ENCODE measurements at regions not wholly inside any gene's neighbourhood (a gene's known extent, or its start where the extent isn't known, plus 50 kb on each side); places are given as distances from the start of the nearest gene placed in this dataset.
A peak's percentile ranks its signal among the peaks of the same experiment; 100 is the strongest.

- Histone ChIP-seq H3K36me3 (ENCODE audit: control insufficient read depth, insufficient read depth, low read length) (no peaks in the 10 kb centered on the region), H3K9me3 (no peaks in the 10 kb centered on the region), H3K4me1 (peaks cover 51% of the 10 kb centered on the region), H3K4me3 (ENCODE audit: low read depth, low read length) (no peak overlapping the region), H3K27me3 (replicated peaks; ENCODE audit: control insufficient read depth, insufficient read depth, low read length) (no peaks in the 10 kb centered on the region)
- ChIA-PET POLR2A (no interaction called here), CTCF (no interaction called here)
- DNase-seq: no peak
- Mint-ChIP-seq H3K27me3 (ENCODE audit: insufficient read depth, unreplicated experiment) (no peaks in the 10 kb centered on the region), H3K4me1 (ENCODE audit: low read depth, unreplicated experiment) (peaks cover 35% of the 10 kb centered on the region), H3K27ac (ENCODE audit: unreplicated experiment) (no peak overlapping the region), H3K9me3 (ENCODE audit: unreplicated experiment) (no peaks in the 10 kb centered on the region), H3K36me3 (ENCODE audit: insufficient read depth, unreplicated experiment) (no peaks in the 10 kb centered on the region), H3K4me3 (ENCODE audit: unreplicated experiment) (no peak overlapping the region)
- BruUV-seq (replicated peaks): no TSS peak
- no peak for TF ChIP-seq CTCF (IDR thresholded peaks at IDR 0.05; ENCODE audit: insufficient read depth in 1 of 2, low read depth in 1 of 2, low read length in 1 of 2, severe bottlenecking in 1 of 2, unreplicated experiment in 1 of 2)
- intact Hi-C loops (cut with micrococcal nuclease; ENCODE audit: unreplicated experiment): loop anchor here (5.0 kb wide), 1 partner anchor 358 kb away; the partner anchor contains the start of gene SESN1
Observed at GRCh38 chr6:108734271-108734922, 113.8 kb upstream of the ARMC2 start.

GRCh38 chr6:108735310-108736001 lies 112.8 kb upstream of the ARMC2 start:
- Mint-ChIP-seq H3K27ac (ENCODE audit: unreplicated experiment) (peak overlapping the region; percentile 66), H3K36me3 (ENCODE audit: insufficient read depth, unreplicated experiment) (no peaks in the 10 kb centered on the region), H3K27me3 (ENCODE audit: insufficient read depth, unreplicated experiment) (no peaks in the 10 kb centered on the region), H3K9me3 (ENCODE audit: unreplicated experiment) (no peaks in the 10 kb centered on the region), H3K4me3 (ENCODE audit: unreplicated experiment) (no peak overlapping the region), H3K4me1 (ENCODE audit: low read depth, unreplicated experiment) (peaks cover 33% of the 10 kb centered on the region)
- Histone ChIP-seq H3K27me3 (replicated peaks; ENCODE audit: control insufficient read depth, insufficient read depth, low read length) (no peaks in the 10 kb centered on the region), H3K4me1 (peaks cover 44% of the 10 kb centered on the region), H3K9me3 (no peaks in the 10 kb centered on the region), H3K4me3 (ENCODE audit: low read depth, low read length) (no peak overlapping the region), H3K36me3 (ENCODE audit: control insufficient read depth, insufficient read depth, low read length) (no peaks in the 10 kb centered on the region)
- ChIA-PET POLR2A (no interaction called here), CTCF (no interaction called here)
- intact Hi-C loops (cut with micrococcal nuclease; ENCODE audit: unreplicated experiment): no loop called here
- BruUV-seq (replicated peaks): no TSS peak
- TF ChIP-seq CTCF (IDR thresholded peaks at IDR 0.05; ENCODE audit: insufficient read depth in 1 of 2, low read depth in 1 of 2, low read length in 1 of 2, severe bottlenecking in 1 of 2, unreplicated experiment in 1 of 2): no peak
- DNase-seq: peak in 1 of 2 experiments; percentile 56

GRCh38 chr6:108736002-108736361 lies 112.2 kb upstream of the ARMC2 start:
- H3K27me3 Mint-ChIP-seq (ENCODE audit: insufficient read depth, unreplicated experiment): no peaks in the 10 kb centered on the region
- POLR2A ChIA-PET: no interaction called here

More at GRCh38 chr6:108736002-108736361, 112.2 kb upstream of the ARMC2 start:
- H3K4me1 Mint-ChIP-seq (ENCODE audit: low read depth, unreplicated experiment): peaks cover 33% of the 10 kb centered on the region
- H3K4me3 ChIP-seq (ENCODE audit: low read depth, low read length): no peak overlapping the region
- CTCF ChIA-PET: no interaction called here
- H3K36me3 Mint-ChIP-seq (ENCODE audit: insufficient read depth, unreplicated experiment): no peaks in the 10 kb centered on the region
- no peak for TF ChIP-seq CTCF (IDR thresholded peaks at IDR 0.05; ENCODE audit: insufficient read depth in 1 of 2, low read depth in 1 of 2, low read length in 1 of 2, severe bottlenecking in 1 of 2, unreplicated experiment in 1 of 2)
- no peaks in the 10 kb centered on the region for H3K27me3 ChIP-seq (replicated peaks; ENCODE audit: control insufficient read depth, insufficient read depth, low read length)
- H3K9me3 ChIP-seq: no peaks in the 10 kb centered on the region
- DNase-seq: peak in 1 of 2 experiments; percentile 48
- H3K4me1 ChIP-seq: peaks cover 40% of the 10 kb centered on the region
- no peaks in the 10 kb centered on the region for H3K9me3 Mint-ChIP-seq (ENCODE audit: unreplicated experiment)
- H3K36me3 ChIP-seq (ENCODE audit: control insufficient read depth, insufficient read depth, low read length): no peaks in the 10 kb centered on the region
- H3K27ac Mint-ChIP-seq (ENCODE audit: unreplicated experiment): peak overlapping the region; percentile 66
- no TSS peak for BruUV-seq (replicated peaks)
- intact Hi-C loops (cut with micrococcal nuclease; ENCODE audit: unreplicated experiment): no loop called here
- H3K4me3 Mint-ChIP-seq (ENCODE audit: unreplicated experiment): no peak overlapping the region

All from Caco-2 (cell line).